Endothelial cell of umbilical vein (primary cell): ENCODE measurements at regions not wholly inside any gene's neighbourhood (a gene's known extent, or its start where the extent isn't known, plus 50 kb on each side); places are given as distances from the start of the nearest gene placed in this dataset.

ENCODE experiments used
- BruUV-seq: library from RNA; stranded (reverse); fragments of 400-500 nt; replicated peaks from 2 replicates; lab custom pipeline; 2021; lab: Mats Ljungman, UMichigan
- CTCF ChIA-PET: fragments of 300-600, 350-600 bp; sonication (Branson Sonifier 250); formaldehyde crosslinking; loops from one replicate; lab custom pipeline; 2021; ENCODE audit warnings: antibody characterized with exemption, inconsistent platforms; lab: Charles Lee
- POLR2A ChIA-PET: fragments of 300-600, 350-600 bp; sonication (Branson Sonifier 250); formaldehyde crosslinking; loops from one replicate; lab custom pipeline; 2021; ENCODE audit warnings: antibody characterized with exemption, inconsistent platforms; lab: Charles Lee
- DNase-seq: peaks from one replicate; pipeline ENCODE4 v3.0.0-alpha.2; 2011; ENCODE audit warnings: low read depth, low spot score
- FAIRE-seq: peaks from 2 replicates; lab custom pipeline; 2011; peaks lifted over from hg19 to GRCh38; lab: Jason Lieb, UNC
- H2AFZ ChIP-seq: 2 replicates; pipeline ENCODE4 v1.6.0; 2012; ENCODE audit warnings: low read depth, low read length, control low read depth, inconsistent platforms
- H3K27ac ChIP-seq: 2 replicates; pipeline ENCODE4 v1.5.1; 2011; ENCODE audit warnings: low read depth, mild to moderate bottlenecking, control low read depth, low read length, moderate library complexity; ENCODE audit not compliant: insufficient read depth
- H3K27me3 ChIP-seq, 2 experiments: 2 replicates each; pipeline versions ENCODE4 v1.6.0 to v1.6.1; 2011; ENCODE audit warnings: low read length in 2 of 2, mixed read lengths in 1 of 2; ENCODE audit not compliant: control insufficient read depth in 2 of 2, insufficient read depth in 2 of 2
- H3K36me3 ChIP-seq, 2 experiments: 2 replicates in 1 of 2; 3 replicates in 1 of 2; pipeline ENCODE4 v1.5.1; 2011; ENCODE audit warnings: low read length in 2 of 2, mild to moderate bottlenecking in 1 of 2, moderate library complexity in 1 of 2; ENCODE audit not compliant: control insufficient read depth in 2 of 2, insufficient read depth in 2 of 2; ENCODE audit errors: extremely low read depth in 1 of 2
- H3K4me1 ChIP-seq: 3 replicates; pipeline ENCODE4 v1.5.1; 2011; ENCODE audit warnings: mild to moderate bottlenecking, low read length; ENCODE audit not compliant: control insufficient read depth, insufficient read depth; ENCODE audit errors: extremely low read depth
- H3K4me2 ChIP-seq: 2 replicates; pipeline ENCODE4 v1.6.1; 2011; ENCODE audit warnings: low read length, control low read depth, mixed read lengths; ENCODE audit not compliant: insufficient read depth
- H3K4me3 ChIP-seq, 3 experiments: fragments of 200-600 bp in 1 of 3; sonication (generic), shearing (Covaris generic) in 1 of 3; replicated peaks in 1 of 3; 2 replicates each; pipeline ENCODE4 v1.5.1; 2011 to 2016; ENCODE audit warnings: control low read depth in 3 of 3, low read length in 3 of 3, mild to moderate bottlenecking in 2 of 3, inconsistent platforms in 1 of 3, low read depth in 1 of 3, moderate library complexity in 1 of 3; ENCODE audit not compliant: insufficient read depth in 1 of 3
- H3K79me2 ChIP-seq: 2 replicates; pipeline ENCODE4 v1.6.0; 2012; ENCODE audit warnings: low read length, inconsistent platforms; ENCODE audit not compliant: control insufficient read depth, insufficient read depth
- H3K9ac ChIP-seq: replicated peaks from 2 replicates; pipeline ENCODE3; 2011; ENCODE audit warnings: low read length, control low read depth; ENCODE audit not compliant: insufficient read depth; ENCODE audit errors: extremely low read depth
- H3K9me1 ChIP-seq: replicated peaks from 3 replicates; pipeline ENCODE4 v1.6.0; 2011; ENCODE audit warnings: mild to moderate bottlenecking, low read length; ENCODE audit not compliant: control insufficient read depth, insufficient read depth; ENCODE audit errors: extremely low read depth
- H3K9me3 ChIP-seq: replicated peaks from 2 replicates; pipeline ENCODE4 v1.5.1; 2012; ENCODE audit warnings: low read length, inconsistent platforms; ENCODE audit not compliant: control insufficient read depth, insufficient read depth
- H4K20me1 ChIP-seq: replicated peaks from 2 replicates; pipeline ENCODE3; 2011; ENCODE audit warnings: mild to moderate bottlenecking, low read length; ENCODE audit not compliant: control insufficient read depth, insufficient read depth; ENCODE audit errors: extremely low read depth
- EZH2 ChIP-seq: IDR thresholded peaks from 2 replicates; pipeline ENCODE4 v1.6.1; 2012; ENCODE audit warnings: borderline replicate concordance, low read depth, mild to moderate bottlenecking, moderate library complexity, low read length, inconsistent platforms; ENCODE audit not compliant: severe bottlenecking
- FOS ChIP-seq: IDR thresholded peaks from 2 replicates; pipeline ENCODE4 v1.6.1; 2011; ENCODE audit warnings: mild to moderate bottlenecking, low read length, moderate library complexity, borderline replicate concordance; ENCODE audit not compliant: insufficient read depth
- GATA2 ChIP-seq: IDR thresholded peaks from 2 replicates; pipeline ENCODE4 v1.7.0; 2011; ENCODE audit warnings: low read depth, mild to moderate bottlenecking, moderate library complexity, mixed read lengths, low read length; ENCODE audit not compliant: insufficient read length, insufficient read depth
- JUN ChIP-seq: IDR thresholded peaks from 2 replicates; pipeline ENCODE4 v1.6.1; 2011; ENCODE audit warnings: borderline replicate concordance, low read depth; ENCODE audit not compliant: insufficient read length, insufficient read depth
- MYC ChIP-seq: IDR thresholded peaks from one replicate; pipeline ENCODE4 v1.6.1; 2011; ENCODE audit warnings: mild to moderate bottlenecking, low read depth, low read length
- POLR2A ChIP-seq: IDR thresholded peaks from 2 replicates; pipeline ENCODE4 v1.6.1; 2012; ENCODE audit warnings: low read depth, mild to moderate bottlenecking, control low read depth, low read length
- POLR2AphosphoS5 ChIP-seq: IDR thresholded peaks from 2 replicates; pipeline ENCODE4 v1.6.1; 2012; ENCODE audit warnings: low read depth, mild to moderate bottlenecking, control low read depth, low read length, moderate library complexity; ENCODE audit not compliant: insufficient read depth
- dilution Hi-C: fragments of 300-500 bp; cut with MboI; formaldehyde crosslinking; loops from one replicate; pipeline ENCODE4 v1.15.0; 2019; ENCODE audit warnings: low sequenced_read_pairs; ENCODE audit not compliant: extremely low pct_ligation_motif_present
- intact Hi-C: fragments of 100-400 bp; cut with micrococcal nuclease; formaldehyde crosslinking; loops from one replicate; pipeline ENCODE4 v1.10.0; 2022
- TF ChIP-seq, protein P1 (sequence below): IDR thresholded peaks from 2 replicates; pipeline ENCODE4 v1.6.1; 2011; ENCODE audit not compliant: insufficient read depth, insufficient read length
- TF ChIP-seq, protein P2 (sequence below), 2 donors: IDR thresholded peaks; 1 replicate in 1 of 2; 2 replicates in 1 of 2; pipeline ENCODE4 v1.5.1; 2011; ENCODE audit warnings: low read length in 2 of 2, mild to moderate bottlenecking in 2 of 2, moderate library complexity in 2 of 2, control low read depth in 1 of 2, inconsistent platforms in 1 of 2, low read depth in 1 of 2; ENCODE audit not compliant: insufficient read depth in 1 of 2; ENCODE audit errors: extremely low read depth in 1 of 2

DNA sequence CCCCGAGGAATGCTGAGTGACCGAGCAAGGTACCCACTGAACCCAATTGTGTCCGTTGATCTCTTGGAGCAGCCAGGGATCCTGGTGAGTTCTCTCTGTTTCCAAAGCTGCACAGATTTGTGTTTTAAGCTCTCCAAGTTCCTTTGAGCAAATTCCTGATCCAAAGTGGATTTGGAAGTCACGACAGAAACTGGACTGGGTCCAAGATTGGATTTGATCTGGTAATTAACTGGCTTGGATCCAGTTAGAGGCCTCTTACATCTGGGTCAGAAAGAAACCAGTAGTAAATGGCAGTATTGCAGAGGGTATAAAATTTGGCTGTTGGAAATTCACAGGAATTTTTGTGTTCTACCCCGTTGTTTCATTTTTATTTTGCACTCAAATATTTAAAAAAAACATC, 119.5 kb downstream of the PMP22 start:
- Histone ChIP-seq H3K36me3 (no peaks in the 10 kb centered on the region), H3K9me1 (no peaks in the 10 kb centered on the region), H3K27me3 (no peaks in the 10 kb centered on the region), H2AFZ (no peak overlapping the region), H3K27ac (no peak overlapping the region), H3K4me2 (no peak overlapping the region), H3K4me3 (no peak overlapping the region), H3K79me2 (no peaks in the 10 kb centered on the region), H4K20me1 (no peaks in the 10 kb centered on the region), H3K4me1 (no peaks in the 10 kb centered on the region), H3K9ac (no peak overlapping the region), H3K9me3 (no peaks in the 10 kb centered on the region)
- intact Hi-C loops: no loop called here
- POLR2A ChIA-PET: no interaction called here
- DNase-seq: no peak
- CTCF ChIA-PET: no interaction called here
- no TSS peak for BruUV-seq
- no peak for FAIRE-seq
- dilution Hi-C loops: no loop called here
- TF ChIP-seq JUN (no peak), MYC (no peak), EZH2 (no peak), GATA2 (no peak)
- TF ChIP-seq, protein P1, sequence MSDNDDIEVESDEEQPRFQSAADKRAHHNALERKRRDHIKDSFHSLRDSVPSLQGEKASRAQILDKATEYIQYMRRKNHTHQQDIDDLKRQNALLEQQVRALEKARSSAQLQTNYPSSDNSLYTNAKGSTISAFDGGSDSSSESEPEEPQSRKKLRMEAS: no peak

DNA sequence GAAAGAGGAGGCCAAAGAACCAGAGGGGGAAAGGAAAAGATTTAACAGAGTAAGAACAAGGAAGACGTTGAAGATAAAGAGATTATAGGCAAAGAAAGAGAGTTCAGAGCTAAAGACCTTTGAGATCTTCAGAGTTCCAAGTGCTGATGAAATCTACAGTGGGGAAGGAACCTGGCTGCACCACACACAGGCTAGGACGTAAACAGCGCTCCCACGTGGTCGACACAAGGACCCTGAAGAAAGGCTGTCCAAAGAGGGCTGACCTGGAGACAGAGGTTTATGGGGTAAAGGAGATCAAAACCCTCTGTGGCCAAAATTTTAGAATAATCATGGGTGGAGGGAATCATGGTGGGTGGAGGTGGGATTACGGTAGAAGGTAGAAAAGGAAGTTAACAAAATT, 121.6 kb downstream of the PMP22 start:
- intact Hi-C loops (no loop called here), dilution Hi-C loops (no loop called here)
- Histone ChIP-seq H3K79me2 (no peaks in the 10 kb centered on the region), H3K4me1 (no peaks in the 10 kb centered on the region), H3K9ac (no peak overlapping the region), H3K36me3 (no peaks in the 10 kb centered on the region), H3K27me3 (no peaks in the 10 kb centered on the region), H3K9me1 (no peaks in the 10 kb centered on the region), H3K9me3 (no peaks in the 10 kb centered on the region), H2AFZ (no peak overlapping the region), H3K27ac (no peak overlapping the region), H4K20me1 (no peaks in the 10 kb centered on the region), H3K4me3 (no peak overlapping the region), H3K4me2 (no peak overlapping the region)
- ChIA-PET CTCF (no interaction called here), POLR2A (no interaction called here)
- no peak for FAIRE-seq
- TF ChIP-seq FOS (no peak), MYC (no peak), EZH2 (no peak), GATA2 (no peak), JUN (no peak), POLR2AphosphoS5 (no peak), POLR2A (no peak)
- TF ChIP-seq, protein P2, sequence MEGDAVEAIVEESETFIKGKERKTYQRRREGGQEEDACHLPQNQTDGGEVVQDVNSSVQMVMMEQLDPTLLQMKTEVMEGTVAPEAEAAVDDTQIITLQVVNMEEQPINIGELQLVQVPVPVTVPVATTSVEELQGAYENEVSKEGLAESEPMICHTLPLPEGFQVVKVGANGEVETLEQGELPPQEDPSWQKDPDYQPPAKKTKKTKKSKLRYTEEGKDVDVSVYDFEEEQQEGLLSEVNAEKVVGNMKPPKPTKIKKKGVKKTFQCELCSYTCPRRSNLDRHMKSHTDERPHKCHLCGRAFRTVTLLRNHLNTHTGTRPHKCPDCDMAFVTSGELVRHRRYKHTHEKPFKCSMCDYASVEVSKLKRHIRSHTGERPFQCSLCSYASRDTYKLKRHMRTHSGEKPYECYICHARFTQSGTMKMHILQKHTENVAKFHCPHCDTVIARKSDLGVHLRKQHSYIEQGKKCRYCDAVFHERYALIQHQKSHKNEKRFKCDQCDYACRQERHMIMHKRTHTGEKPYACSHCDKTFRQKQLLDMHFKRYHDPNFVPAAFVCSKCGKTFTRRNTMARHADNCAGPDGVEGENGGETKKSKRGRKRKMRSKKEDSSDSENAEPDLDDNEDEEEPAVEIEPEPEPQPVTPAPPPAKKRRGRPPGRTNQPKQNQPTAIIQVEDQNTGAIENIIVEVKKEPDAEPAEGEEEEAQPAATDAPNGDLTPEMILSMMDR (IDR thresholded peaks at IDR 0.05; ENCODE audit: extremely low read depth in 1 of 2, insufficient read depth in 1 of 2, low read depth in 1 of 2, low read length in 2 of 2): no peak
- DNase-seq: no peak
- no TSS peak for BruUV-seq
